SU-DHL-6 (cell line): ENCODE measurements at regions not wholly inside any gene's neighbourhood (a gene's known extent, or its start where the extent isn't known, plus 50 kb on each side); places are given as distances from the start of the nearest gene placed in this dataset.

Experiments used
- H2AFZ ChIP-seq: fragments of 200-600 bp; sonication (generic); 2 replicates; pipeline ENCODE4 v1.6.1; 2014; ENCODE audit warnings: low read depth, mild to moderate bottlenecking, moderate library complexity, mixed read lengths, antibody characterized with exemption, low read length; ENCODE audit not compliant: severe bottlenecking
- H3F3A ChIP-seq: fragments of 200-600 bp; shearing (Covaris generic); 2 replicates; pipeline ENCODE4 v1.6.0; 2016; ENCODE audit warnings: antibody characterized with exemption, mild to moderate bottlenecking; ENCODE audit not compliant: insufficient read depth
- H3K27ac ChIP-seq: fragments of 200-600 bp; sonication (generic); 2 replicates; pipeline ENCODE4 v1.5.1; 2016; ENCODE audit warnings: low read depth, mild to moderate bottlenecking, low read length, moderate library complexity, mixed read lengths
- H3K27me3 ChIP-seq: fragments of 200-600 bp; sonication (generic), shearing (Covaris generic); 2 replicates; pipeline ENCODE4 v1.6.0; 2014; ENCODE audit warnings: mild to moderate bottlenecking, low read length
- H3K36me3 ChIP-seq: fragments of 200-600 bp; sonication (generic); 2 replicates; pipeline ENCODE4 v1.6.1; 2014; ENCODE audit warnings: mild to moderate bottlenecking, low read length, mixed read lengths
- H3K4me2 ChIP-seq: fragments of 300-600, 200-600 bp; shearing (Covaris generic), sonication (generic); 2 replicates; pipeline ENCODE4 v1.6.0; 2014; ENCODE audit warnings: low read length, low read depth, mild to moderate bottlenecking; ENCODE audit not compliant: poor library complexity, severe bottlenecking
- H3K4me3 ChIP-seq: fragments of 200-600 bp; sonication (generic); 2 replicates; pipeline ENCODE4 v1.5.1; 2014; ENCODE audit warnings: antibody characterized with exemption, low read length, mild to moderate bottlenecking, mixed read lengths; ENCODE audit not compliant: insufficient read depth, poor library complexity, severe bottlenecking
- H3K79me2 ChIP-seq: fragments of 200-600 bp; sonication (generic); 2 replicates; pipeline ENCODE4 v1.6.1; 2014; ENCODE audit warnings: mild to moderate bottlenecking, low read length, moderate library complexity; ENCODE audit not compliant: insufficient read depth
- H3K9ac ChIP-seq: fragments of 200-600 bp; sonication (generic); 2 replicates; pipeline ENCODE4 v1.7.0; 2014; ENCODE audit warnings: mild to moderate bottlenecking, low read length
- H3K9me2 ChIP-seq: fragments of 200-600 bp; sonication (generic); replicated peaks from 2 replicates; pipeline ENCODE4 v1.6.1; 2014; ENCODE audit warnings: low read length; ENCODE audit not compliant: insufficient read depth
- H3K9me3 ChIP-seq: fragments of 200-600 bp; sonication (generic); 2 replicates; pipeline ENCODE4 v1.6.1; 2014; ENCODE audit warnings: low read length, mixed read lengths; ENCODE audit not compliant: insufficient read depth
- H4K20me1 ChIP-seq: fragments of 200-600 bp; sonication (generic); 2 replicates; pipeline ENCODE4 v1.6.1; 2014; ENCODE audit warnings: low read depth, mild to moderate bottlenecking, antibody characterized with exemption, low read length, moderate library complexity, mixed read lengths
- EZH2phosphoT487 ChIP-seq: fragments of 200-600 bp; sonication (generic), shearing (Covaris generic); conservative IDR thresholded peaks from 2 replicates; pipeline ENCODE4 v1.6.1; 2018; ENCODE audit warnings: mild to moderate bottlenecking, antibody characterized with exemption, low read length, moderate library complexity, mixed read lengths
- TF ChIP-seq, protein P1 (sequence below): fragments of 200-600 bp; sonication (generic); IDR thresholded peaks from one replicate; pipeline ENCODE4 v1.5.1; 2017; ENCODE audit warnings: antibody characterized with exemption, mild to moderate bottlenecking, low read length, moderate library complexity; ENCODE audit not compliant: insufficient read depth, poor library complexity, severe bottlenecking

DNA sequence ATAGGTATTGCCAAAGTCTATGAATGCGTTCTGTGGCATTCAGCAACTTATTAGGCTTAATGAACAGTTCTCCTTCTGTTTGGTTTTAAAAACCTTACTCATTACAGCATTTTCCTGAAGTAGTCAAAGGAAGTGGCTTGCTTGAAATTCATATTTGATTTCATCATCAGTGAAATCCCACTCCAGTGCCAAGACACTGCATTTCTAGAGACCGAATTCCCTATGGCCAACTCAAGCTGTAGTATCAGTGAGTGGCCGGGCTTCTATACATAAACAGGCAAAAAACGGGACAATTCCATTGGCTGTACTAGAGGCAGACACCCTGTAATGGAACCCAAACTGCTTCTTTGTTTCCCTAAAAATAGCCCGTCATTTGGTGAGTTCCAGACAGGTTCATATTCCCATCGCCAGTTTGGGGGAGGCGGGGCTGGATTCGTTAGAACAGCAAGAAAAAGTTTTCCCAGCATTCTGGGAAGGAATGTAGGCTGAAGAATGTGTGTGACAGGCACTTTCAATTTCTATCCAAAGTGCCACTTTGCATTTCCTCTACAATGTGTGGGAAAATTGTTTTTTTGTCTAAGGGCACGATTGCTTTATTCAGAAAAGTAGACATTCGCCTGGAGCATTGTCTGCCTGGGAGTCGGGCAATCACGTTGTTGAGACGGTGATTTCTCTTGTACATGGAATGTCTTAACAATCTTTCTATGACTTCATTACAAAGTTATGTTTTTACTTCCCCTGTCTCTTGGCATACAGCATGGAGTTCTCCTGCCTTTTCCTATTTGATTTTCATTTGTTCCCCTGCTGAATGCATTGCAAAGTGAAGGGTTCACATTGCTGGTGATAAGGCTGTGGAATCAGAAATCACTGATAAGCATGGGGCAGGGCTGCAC lies 141.8 kb upstream of the MAST4 start:
- Histone ChIP-seq H2AFZ (no peak overlapping the region), H3K27me3 (no peaks in the 10 kb centered on the region)
- TF ChIP-seq EZH2phosphoT487 = no peak
- TF ChIP-seq, protein P1, sequence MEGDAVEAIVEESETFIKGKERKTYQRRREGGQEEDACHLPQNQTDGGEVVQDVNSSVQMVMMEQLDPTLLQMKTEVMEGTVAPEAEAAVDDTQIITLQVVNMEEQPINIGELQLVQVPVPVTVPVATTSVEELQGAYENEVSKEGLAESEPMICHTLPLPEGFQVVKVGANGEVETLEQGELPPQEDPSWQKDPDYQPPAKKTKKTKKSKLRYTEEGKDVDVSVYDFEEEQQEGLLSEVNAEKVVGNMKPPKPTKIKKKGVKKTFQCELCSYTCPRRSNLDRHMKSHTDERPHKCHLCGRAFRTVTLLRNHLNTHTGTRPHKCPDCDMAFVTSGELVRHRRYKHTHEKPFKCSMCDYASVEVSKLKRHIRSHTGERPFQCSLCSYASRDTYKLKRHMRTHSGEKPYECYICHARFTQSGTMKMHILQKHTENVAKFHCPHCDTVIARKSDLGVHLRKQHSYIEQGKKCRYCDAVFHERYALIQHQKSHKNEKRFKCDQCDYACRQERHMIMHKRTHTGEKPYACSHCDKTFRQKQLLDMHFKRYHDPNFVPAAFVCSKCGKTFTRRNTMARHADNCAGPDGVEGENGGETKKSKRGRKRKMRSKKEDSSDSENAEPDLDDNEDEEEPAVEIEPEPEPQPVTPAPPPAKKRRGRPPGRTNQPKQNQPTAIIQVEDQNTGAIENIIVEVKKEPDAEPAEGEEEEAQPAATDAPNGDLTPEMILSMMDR = no peak

GRCh38 chr5:66459728-66460127 lies 136.5 kb upstream of the MAST4 start:
- Histone ChIP-seq H3K9me2 (no peaks in the 10 kb centered on the region), H3K4me3 (no peak overlapping the region), H3F3A (no peaks in the 10 kb centered on the region), H3K9me3 (no peaks in the 10 kb centered on the region), H3K79me2 (no peaks in the 10 kb centered on the region), H3K27ac (no peak overlapping the region), H3K4me2 (no peak overlapping the region), H3K9ac (no peak overlapping the region), H2AFZ (no peak overlapping the region), H3K27me3 (no peaks in the 10 kb centered on the region), H4K20me1 (no peaks in the 10 kb centered on the region), H3K36me3 (no peaks in the 10 kb centered on the region)
- TF ChIP-seq EZH2phosphoT487 = no peak
- TF ChIP-seq, protein P1 = no peak

More for the DNA sequence above, 141.8 kb upstream of the MAST4 start:
- Histone ChIP-seq H3K79me2 (no peaks in the 10 kb centered on the region), H4K20me1 (no peaks in the 10 kb centered on the region), H3K27ac (no peak overlapping the region), H3K4me2 (no peak overlapping the region), H3F3A (no peaks in the 10 kb centered on the region), H3K36me3 (no peaks in the 10 kb centered on the region), H3K9me3 (no peaks in the 10 kb centered on the region), H3K9ac (no peak overlapping the region), H3K9me2 (no peaks in the 10 kb centered on the region), H3K4me3 (no peak overlapping the region)

- H3K9me2 ChIP-seq = no peaks in the 10 kb centered on the region
- H3K79me2 ChIP-seq = no peaks in the 10 kb centered on the region
- H3K4me2 ChIP-seq = no peak overlapping the region
- no peaks in the 10 kb centered on the region for H3K27me3 ChIP-seq
- H2AFZ ChIP-seq = no peak overlapping the region
- H4K20me1 ChIP-seq = no peaks in the 10 kb centered on the region
- H3K36me3 ChIP-seq = 0 out of 2 replicates have a peak, but pooled peaks cover 3% of the 10 kb centered on the region
- no peak overlapping the region for H3K4me3 ChIP-seq
- H3K9me3 ChIP-seq = peaks cover 17% of the 10 kb centered on the region; the same call in 1 of the 2 replicates
- no peaks in the 10 kb centered on the region for H3F3A ChIP-seq
- no peak overlapping the region for H3K9ac ChIP-seq
- no peak overlapping the region for H3K27ac ChIP-seq
- TF ChIP-seq EZH2phosphoT487 = no peak
- TF ChIP-seq, protein P1 = no peak
Observed at GRCh38 chr5:66467564-66467963, 128.6 kb upstream of the MAST4 start.
